Activated naive CD4-positive, alpha-beta T cell treated with anti-CD3 and anti-CD28 coated beads for 36 hours (primary cell): ENCODE measurements at regions not wholly inside any gene's neighbourhood (a gene's known extent, or its start where the extent isn't known, plus 50 kb on each side); places are given as distances from the start of the nearest gene placed in this dataset.

Source experiments
- CTCF ChIA-PET: fragments of 350-600 bp; sonication (Branson Sonifier 250); formaldehyde crosslinking; loops from one replicate; lab custom pipeline; 2021; ENCODE audit warnings: antibody characterized with exemption; lab: Charles Lee
- DNase-seq: peaks from one replicate; pipeline ENCODE4 v3.0.0-alpha.2; 2020
- H3K27ac Mint-ChIP-seq: one replicate; pipeline ENCODE4 v1.8.0; 2021; ENCODE audit warnings: mild to moderate bottlenecking, mixed read lengths
- H3K27me3 Mint-ChIP-seq: one replicate; pipeline ENCODE4 v1.8.0; 2021; ENCODE audit warnings: low read depth, mixed read lengths
- H3K36me3 Mint-ChIP-seq: one replicate; pipeline ENCODE4 v1.8.0; 2021; ENCODE audit warnings: low read depth, mixed read lengths
- H3K4me1 Mint-ChIP-seq: one replicate; pipeline ENCODE4 v1.8.0; 2021; ENCODE audit warnings: low read depth, mixed read lengths
- H3K4me3 Mint-ChIP-seq: one replicate; pipeline ENCODE4 v1.8.0; 2021; ENCODE audit warnings: mild to moderate bottlenecking, moderate library complexity, mixed read lengths
- H3K9me3 Mint-ChIP-seq: one replicate; pipeline ENCODE4 v1.8.0; 2021; ENCODE audit warnings: mixed read lengths
- intact Hi-C: fragments of 100-400 bp; cut with micrococcal nuclease; formaldehyde crosslinking; loops from one replicate; pipeline ENCODE4 v1.15.1; 2023

DNA sequence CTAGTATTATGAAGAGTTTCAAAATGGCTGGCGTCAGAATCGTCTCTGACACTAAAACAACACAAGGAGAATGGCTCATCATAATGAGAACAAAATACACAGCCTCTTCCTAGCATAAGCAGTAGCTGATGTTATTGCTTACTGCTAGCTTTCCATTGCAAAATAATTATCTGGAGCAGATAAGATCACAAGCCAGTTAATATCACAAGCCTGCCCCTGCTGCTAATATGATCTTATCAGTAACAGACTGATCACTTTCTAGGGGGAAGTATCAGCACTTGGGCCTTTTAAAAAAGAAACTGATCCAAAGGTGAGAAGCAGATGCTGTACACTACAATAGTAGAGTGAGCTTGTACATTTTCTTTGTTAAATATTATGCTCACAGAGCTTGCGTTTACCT lies 554.8 kb upstream of the PABPC4L start:
- DNase-seq, result no peak
- intact Hi-C loops, result no loop called here
- no peak overlapping the region for H3K4me3 Mint-ChIP-seq
- H3K27ac Mint-ChIP-seq, result no peak overlapping the region
- CTCF ChIA-PET, result no interaction called here
- H3K4me1 Mint-ChIP-seq, result no peaks in the 10 kb centered on the region
- H3K36me3 Mint-ChIP-seq, result no peaks in the 10 kb centered on the region
- H3K27me3 Mint-ChIP-seq, result no peaks in the 10 kb centered on the region
- peaks cover 3% of the 10 kb centered on the region for H3K9me3 Mint-ChIP-seq

DNA sequence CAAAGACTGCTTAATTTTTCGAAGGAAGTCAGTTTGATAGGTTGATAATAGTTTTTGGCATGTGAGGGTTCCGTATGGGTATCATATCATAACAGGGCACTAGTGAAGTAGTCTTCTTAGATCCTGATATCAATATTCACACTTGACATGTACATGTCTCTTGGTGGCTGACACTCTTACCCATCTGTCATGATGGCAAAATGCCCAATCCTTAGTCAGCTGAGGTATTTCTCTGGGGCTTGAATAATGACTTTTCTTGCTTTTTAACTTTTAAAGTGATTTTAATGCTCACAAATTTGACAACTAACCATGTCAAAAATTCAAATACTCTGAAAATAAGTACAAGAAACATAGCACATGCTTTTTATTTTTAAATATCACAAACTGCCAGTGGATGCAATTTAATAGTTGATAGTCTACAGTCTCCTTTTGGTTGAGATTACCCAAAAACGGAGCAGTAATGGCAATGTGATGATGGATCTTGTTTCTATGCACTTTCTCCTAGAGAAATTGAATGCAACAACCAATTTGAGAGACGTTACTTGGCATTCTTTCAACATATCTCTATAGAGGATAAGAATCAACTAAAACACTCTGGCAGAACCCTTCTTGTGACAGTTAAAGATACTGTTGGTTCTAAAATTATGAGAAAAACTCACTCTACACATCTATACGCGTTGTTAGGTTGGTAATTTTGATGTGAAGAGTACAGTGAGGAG lies 552.9 kb upstream of the PABPC4L start:
- Mint-ChIP-seq H3K4me1 (no peaks in the 10 kb centered on the region), H3K36me3 (no peaks in the 10 kb centered on the region), H3K27ac (no peak overlapping the region), H3K4me3 (no peak overlapping the region), H3K27me3 (no peaks in the 10 kb centered on the region), H3K9me3 (peaks cover 3% of the 10 kb centered on the region)
- no peak for DNase-seq
- intact Hi-C loops, result no loop called here
- CTCF ChIA-PET, result no interaction called here

DNA sequence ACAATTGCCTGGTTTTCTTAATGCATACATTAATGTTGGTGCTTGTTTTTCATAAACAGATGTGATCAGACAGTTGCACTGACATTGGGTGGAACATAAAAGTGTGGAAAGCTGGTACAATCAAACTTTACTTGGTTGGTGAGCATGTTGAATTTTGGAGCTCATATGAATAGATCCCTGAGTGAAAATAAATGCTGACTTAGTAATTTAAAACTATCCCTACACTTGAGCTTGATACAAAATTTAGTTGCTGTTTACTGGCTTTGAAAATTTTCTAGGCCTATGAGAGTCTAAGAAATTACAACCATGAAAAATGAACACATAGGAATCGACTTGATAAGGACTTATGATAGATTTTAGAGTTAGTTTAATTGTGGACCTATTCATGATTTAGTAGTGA lies 551.8 kb upstream of the PABPC4L start:
- Mint-ChIP-seq H3K9me3 (peaks cover 3% of the 10 kb centered on the region), H3K4me3 (no peak overlapping the region), H3K27me3 (no peaks in the 10 kb centered on the region), H3K36me3 (no peaks in the 10 kb centered on the region), H3K4me1 (no peaks in the 10 kb centered on the region), H3K27ac (no peak overlapping the region)
- no peak for DNase-seq
- CTCF ChIA-PET, result no interaction called here
- intact Hi-C loops, result no loop called here

DNA sequence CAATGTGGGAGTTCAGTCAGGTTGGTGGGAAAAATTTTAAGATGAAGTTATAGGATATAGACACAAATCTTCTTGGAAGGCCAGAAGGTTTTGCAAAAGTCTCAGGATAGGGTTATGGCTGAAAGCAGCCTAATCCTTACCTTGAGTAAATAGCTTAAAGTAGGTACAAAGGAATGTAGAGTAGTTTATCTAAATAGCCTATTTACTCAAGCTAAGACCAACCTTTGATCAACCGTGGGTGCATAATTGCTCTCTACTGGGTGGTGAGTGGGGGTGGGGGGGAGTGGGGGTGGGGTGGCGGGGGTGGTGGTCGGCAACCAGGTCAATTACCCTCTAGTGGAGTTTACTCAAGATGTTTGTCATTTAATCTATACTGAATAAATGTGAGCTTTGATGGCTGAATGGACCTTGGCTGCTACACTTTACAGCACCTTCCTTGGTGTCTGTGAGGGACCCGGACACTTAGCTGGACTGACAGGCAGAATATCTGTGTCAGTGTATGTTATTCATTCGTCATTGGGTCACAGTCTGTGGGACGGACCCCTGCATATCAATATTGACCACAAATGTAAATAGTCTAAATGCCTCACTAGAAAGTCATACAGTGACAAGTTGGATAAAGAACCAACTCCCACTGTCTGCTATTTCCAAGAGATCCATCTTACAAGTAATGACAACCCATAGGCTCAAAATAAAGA lies 545.7 kb upstream of the PABPC4L start:
- H3K27me3 Mint-ChIP-seq, result no peaks in the 10 kb centered on the region
- CTCF ChIA-PET, result no interaction called here
- H3K27ac Mint-ChIP-seq, result no peak overlapping the region
- H3K4me3 Mint-ChIP-seq, result no peak overlapping the region
- H3K4me1 Mint-ChIP-seq, result no peaks in the 10 kb centered on the region
- no peak for DNase-seq
- intact Hi-C loops, result no loop called here
- H3K36me3 Mint-ChIP-seq, result no peaks in the 10 kb centered on the region
- H3K9me3 Mint-ChIP-seq, result peaks cover 2% of the 10 kb centered on the region

DNA sequence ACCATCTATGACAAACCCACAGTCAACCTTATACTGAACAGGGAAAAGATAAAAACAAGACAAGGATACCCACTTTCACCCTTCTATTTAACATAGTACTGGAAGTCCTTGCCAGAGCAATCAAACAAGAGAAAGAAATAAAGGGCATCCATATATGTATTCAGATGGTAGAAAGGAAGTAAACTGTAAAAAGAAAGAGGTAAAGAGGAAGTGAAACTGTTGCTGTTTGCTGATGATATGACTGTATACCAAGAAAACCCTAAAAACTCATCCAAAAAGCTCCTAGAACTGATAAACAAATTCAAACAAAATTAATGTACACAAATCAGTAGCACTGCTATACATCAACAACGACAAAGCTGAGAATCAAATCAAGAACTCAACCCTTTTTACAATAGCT lies 538.7 kb upstream of the PABPC4L start:
- CTCF ChIA-PET, result interaction anchor here (0.6 kb wide), 1 partner anchor 69 kb away, joined by 4 read pairs; no protein-coding TSS in a partner anchor
- intact Hi-C loops, result no loop called here
- no peak overlapping the region for H3K4me3 Mint-ChIP-seq
- no peaks in the 10 kb centered on the region for H3K36me3 Mint-ChIP-seq
- H3K9me3 Mint-ChIP-seq, result peaks cover 16% of the 10 kb centered on the region
- no peak overlapping the region for H3K27ac Mint-ChIP-seq
- H3K27me3 Mint-ChIP-seq, result no peaks in the 10 kb centered on the region
- no peaks in the 10 kb centered on the region for H3K4me1 Mint-ChIP-seq
- DNase-seq, result no peak

DNA sequence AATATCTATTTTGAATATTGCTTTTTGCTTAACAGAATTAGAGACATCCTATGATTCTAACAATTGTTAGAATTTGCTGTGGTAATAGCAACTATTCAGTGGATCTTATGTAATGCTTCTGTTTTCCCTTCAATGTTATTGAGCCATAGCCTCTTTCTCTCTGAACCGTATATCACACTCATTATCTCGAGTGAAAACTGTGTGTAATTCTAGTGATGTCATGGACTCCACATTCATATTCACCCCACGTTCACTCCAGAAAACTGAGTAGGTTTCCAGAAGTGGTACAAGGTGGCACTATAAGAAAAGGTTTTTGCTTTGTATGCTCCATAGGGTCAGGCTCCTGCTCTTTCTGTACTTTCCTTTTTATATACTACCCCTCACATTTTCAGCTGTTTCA lies 534.3 kb upstream of the PABPC4L start:
- CTCF ChIA-PET, result no interaction called here
- Mint-ChIP-seq H3K27me3 (no peaks in the 10 kb centered on the region), H3K4me3 (no peak overlapping the region), H3K4me1 (no peaks in the 10 kb centered on the region), H3K27ac (no peak overlapping the region), H3K9me3 (peaks cover 16% of the 10 kb centered on the region), H3K36me3 (no peaks in the 10 kb centered on the region)
- intact Hi-C loops, result no loop called here
- DNase-seq, result no peak

DNA sequence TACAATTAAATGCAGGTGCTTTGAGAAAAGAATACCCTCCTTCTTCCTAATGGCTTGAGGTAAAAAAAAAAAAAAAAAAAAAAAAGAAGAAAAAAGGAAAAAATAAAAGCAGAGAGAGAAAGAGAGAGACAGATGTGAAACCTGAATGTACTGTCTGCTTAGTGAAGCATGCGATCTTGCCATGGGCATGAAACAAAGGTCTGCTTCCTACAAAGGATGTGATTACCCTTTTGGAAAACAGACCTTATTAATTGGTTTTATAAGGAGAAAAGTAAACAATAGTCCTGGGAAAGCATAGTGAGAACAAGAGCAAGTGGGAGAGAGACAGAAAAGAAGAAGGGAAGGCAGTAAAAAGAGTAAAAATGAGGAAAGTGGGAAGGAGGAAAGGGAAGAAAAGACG lies 526.1 kb upstream of the PABPC4L start:
- DNase-seq, result no peak
- CTCF ChIA-PET, result no interaction called here
- Mint-ChIP-seq H3K36me3 (no peaks in the 10 kb centered on the region), H3K9me3 (peaks cover 4% of the 10 kb centered on the region), H3K4me3 (no peak overlapping the region), H3K4me1 (no peaks in the 10 kb centered on the region), H3K27me3 (no peaks in the 10 kb centered on the region), H3K27ac (no peak overlapping the region)
- intact Hi-C loops, result no loop called here

DNA sequence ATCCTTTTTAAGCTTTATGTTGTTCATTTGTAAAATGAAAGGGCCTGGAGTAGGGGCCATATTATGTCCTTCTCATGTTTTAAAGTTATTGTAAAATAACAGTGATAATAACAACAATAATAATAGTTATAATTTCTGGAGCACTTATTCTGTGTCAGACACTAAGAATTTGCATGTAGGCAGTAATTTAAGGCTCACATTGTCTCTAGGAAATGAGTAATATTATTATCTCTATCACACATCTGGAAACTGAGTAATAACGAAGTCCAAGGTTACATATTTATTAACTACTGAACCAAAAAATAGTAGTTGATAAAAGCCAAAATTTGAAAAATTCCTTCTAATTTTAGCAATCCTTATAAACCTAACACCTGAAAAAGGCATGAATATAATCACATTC lies 520.7 kb upstream of the PABPC4L start:
- intact Hi-C loops, result no loop called here
- DNase-seq, result no peak
- H3K36me3 Mint-ChIP-seq, result no peaks in the 10 kb centered on the region
- no peak overlapping the region for H3K4me3 Mint-ChIP-seq
- no peaks in the 10 kb centered on the region for H3K27me3 Mint-ChIP-seq
- no peaks in the 10 kb centered on the region for H3K4me1 Mint-ChIP-seq
- CTCF ChIA-PET, result no interaction called here
- H3K27ac Mint-ChIP-seq, result no peak overlapping the region
- peaks cover 4% of the 10 kb centered on the region for H3K9me3 Mint-ChIP-seq

DNA sequence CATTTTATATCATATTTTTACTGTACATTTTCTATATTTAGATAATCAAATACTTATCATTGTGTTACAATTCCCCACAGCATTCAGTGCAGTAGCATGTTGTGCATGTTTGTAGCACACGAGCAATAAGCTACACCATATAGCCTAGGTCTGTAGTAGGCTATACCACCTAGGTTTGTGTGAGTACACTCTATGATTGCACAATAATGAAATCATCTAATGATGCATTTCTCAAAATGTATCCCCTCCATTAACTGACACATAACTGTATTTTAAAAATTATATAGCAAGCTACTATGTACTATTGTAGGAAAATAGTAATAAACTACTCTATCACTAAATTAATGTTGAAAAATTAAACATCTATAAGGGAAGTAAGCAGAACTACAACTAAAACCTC lies 518.4 kb upstream of the PABPC4L start:
- no peak for DNase-seq
- CTCF ChIA-PET, result no interaction called here
- intact Hi-C loops, result no loop called here
- Mint-ChIP-seq H3K27me3 (no peaks in the 10 kb centered on the region), H3K4me1 (no peaks in the 10 kb centered on the region), H3K9me3 (peaks cover 4% of the 10 kb centered on the region), H3K36me3 (no peaks in the 10 kb centered on the region), H3K27ac (no peak overlapping the region), H3K4me3 (no peak overlapping the region)

DNA sequence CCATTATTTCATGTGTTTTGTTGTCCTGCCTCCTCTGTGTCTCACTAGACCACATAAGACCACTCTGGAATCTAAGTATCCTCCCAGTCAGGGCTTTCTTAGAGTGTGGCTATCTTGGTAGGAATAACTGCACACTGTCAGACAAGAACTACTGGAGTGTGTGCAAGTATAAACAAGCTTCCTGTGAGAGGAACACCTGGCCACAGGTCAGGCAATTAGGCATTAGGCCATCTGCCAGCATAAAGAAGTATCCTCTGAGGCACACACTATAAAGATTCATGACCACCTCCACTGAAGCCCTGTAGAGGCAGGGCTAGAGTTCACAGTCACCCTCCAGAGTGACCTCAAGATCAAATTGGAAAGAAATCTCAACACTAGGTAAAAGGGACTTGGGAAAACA lies 507.0 kb upstream of the PABPC4L start:
- intact Hi-C loops, result no loop called here
- H3K27ac Mint-ChIP-seq, result no peak overlapping the region
- CTCF ChIA-PET, result no interaction called here

DNA sequence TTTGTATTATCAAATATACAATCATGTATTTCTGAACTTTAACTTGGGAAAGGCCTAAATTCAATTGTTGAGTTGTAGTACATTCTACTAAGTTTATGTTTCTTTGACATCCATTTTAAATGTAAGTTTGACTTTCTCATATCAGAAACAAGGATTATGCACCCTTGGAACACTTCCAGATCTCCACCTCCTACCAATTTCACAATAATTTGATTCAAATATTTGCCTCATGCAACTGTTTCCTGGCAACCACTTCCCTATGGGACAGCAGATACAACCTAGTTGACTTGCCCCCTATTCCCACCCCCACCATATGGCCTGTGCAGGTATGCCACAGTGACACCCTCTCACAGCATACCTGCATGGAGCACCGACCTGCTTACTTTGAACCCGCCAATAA lies 506.4 kb upstream of the PABPC4L start:
- DNase-seq, result no peak
- no peak overlapping the region for H3K4me3 Mint-ChIP-seq
- H3K9me3 Mint-ChIP-seq, result peaks cover 4% of the 10 kb centered on the region
- intact Hi-C loops, result no loop called here
- no peaks in the 10 kb centered on the region for H3K27me3 Mint-ChIP-seq
- no peaks in the 10 kb centered on the region for H3K36me3 Mint-ChIP-seq
- no peak overlapping the region for H3K27ac Mint-ChIP-seq
- no peaks in the 10 kb centered on the region for H3K4me1 Mint-ChIP-seq
- CTCF ChIA-PET, result no interaction called here

More for the DNA sequence above, 507.0 kb upstream of the PABPC4L start:
- Mint-ChIP-seq H3K4me3 (no peak overlapping the region), H3K36me3 (no peaks in the 10 kb centered on the region), H3K27me3 (no peaks in the 10 kb centered on the region), H3K9me3 (peaks cover 4% of the 10 kb centered on the region), H3K4me1 (no peaks in the 10 kb centered on the region)
- DNase-seq, result no peak

DNA sequence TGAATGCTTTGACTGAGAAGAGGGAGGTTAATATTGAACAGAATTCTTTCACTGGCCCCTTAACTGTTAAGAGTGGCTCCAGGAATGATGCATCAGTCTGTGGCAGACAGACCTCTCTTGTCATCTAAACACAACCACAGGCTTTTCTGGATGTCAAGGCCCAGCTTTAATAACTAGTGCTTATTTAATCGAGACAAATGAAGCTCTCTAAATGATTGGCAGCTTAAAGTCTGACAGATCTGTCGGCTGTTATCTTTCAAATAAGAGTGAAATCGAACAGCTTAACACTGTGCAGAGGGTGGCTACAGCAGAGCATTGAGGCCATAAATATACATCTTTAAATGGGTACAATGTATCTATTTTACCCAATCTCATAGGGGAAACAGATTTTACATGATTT lies 500.8 kb upstream of the PABPC4L start:
- H3K27me3 Mint-ChIP-seq, result no peaks in the 10 kb centered on the region
- DNase-seq, result no peak
- no peaks in the 10 kb centered on the region for H3K36me3 Mint-ChIP-seq
- intact Hi-C loops, result no loop called here
- no peaks in the 10 kb centered on the region for H3K4me1 Mint-ChIP-seq
- H3K9me3 Mint-ChIP-seq, result peaks cover 9% of the 10 kb centered on the region
- H3K4me3 Mint-ChIP-seq, result no peak overlapping the region
- CTCF ChIA-PET, result no interaction called here
- H3K27ac Mint-ChIP-seq, result no peak overlapping the region

DNA sequence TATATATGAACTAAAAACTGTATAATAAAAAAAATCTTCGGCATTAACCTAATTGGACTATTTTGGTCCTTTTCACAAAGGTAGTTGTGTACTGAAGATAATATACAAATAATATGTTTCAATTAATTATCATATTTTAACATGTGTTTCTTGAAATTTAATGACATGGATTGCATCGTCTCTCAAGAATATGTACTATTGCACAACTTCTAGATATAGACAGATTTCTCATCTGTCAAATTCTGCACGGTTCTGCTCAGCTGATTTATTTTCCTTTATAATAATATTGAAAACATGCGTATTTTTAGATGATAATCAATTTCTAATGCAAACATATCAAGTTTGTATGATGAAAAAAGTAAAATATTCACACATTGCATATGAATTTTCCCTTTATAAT lies 498.7 kb upstream of the PABPC4L start:
- no peak overlapping the region for H3K27ac Mint-ChIP-seq
- intact Hi-C loops, result no loop called here
- H3K36me3 Mint-ChIP-seq, result no peaks in the 10 kb centered on the region
- H3K4me1 Mint-ChIP-seq, result no peaks in the 10 kb centered on the region
- H3K9me3 Mint-ChIP-seq, result peaks cover 9% of the 10 kb centered on the region
- no peak for DNase-seq
- no peak overlapping the region for H3K4me3 Mint-ChIP-seq
- H3K27me3 Mint-ChIP-seq, result no peaks in the 10 kb centered on the region
- CTCF ChIA-PET, result no interaction called here
